RWPE2 (cell line): ENCODE measurements at regions not wholly inside any gene's neighbourhood (a gene's known extent, or its start where the extent isn't known, plus 50 kb on each side); places are given as distances from the start of the nearest gene placed in this dataset.

ENCODE experiments used
- ATAC-seq: fragments of 200-7000 bp; cut with Tn5 transposase; 3 replicates; pipeline ENCODE4 v1.9.1; 2021; ENCODE audit warnings: low read depth
- DNase-seq: peaks from one replicate; pipeline ENCODE4 v3.0.0-alpha.2; 2020; ENCODE audit warnings: low spot score
- H3K27ac ChIP-seq: fragments of 450-650 bp; 2 replicates; pipeline ENCODE4 v1.5.1; 2017; ENCODE audit warnings: mild to moderate bottlenecking; ENCODE audit not compliant: poor library complexity, severe bottlenecking
- H3K27me3 ChIP-seq: fragments of 250-450 bp; sonication (Bioruptor Pico); 2 replicates; pipeline ENCODE4 v1.5.1; 2021; ENCODE audit warnings: mild to moderate bottlenecking, moderate library complexity; ENCODE audit not compliant: insufficient read depth, poor library complexity, severe bottlenecking
- H3K36me3 ChIP-seq: fragments of 250-450 bp; sonication (Bioruptor Pico); 2 replicates; pipeline ENCODE4 v1.5.1; 2020; ENCODE audit warnings: low read depth, mild to moderate bottlenecking, moderate library complexity
- H3K4me1 ChIP-seq: fragments of 250-450 bp; sonication (Bioruptor Pico); 2 replicates; pipeline ENCODE4 v1.5.1; 2021; ENCODE audit warnings: mild to moderate bottlenecking, moderate library complexity; ENCODE audit not compliant: insufficient read depth, poor library complexity, severe bottlenecking
- H3K4me3 ChIP-seq: fragments of 250-450 bp; sonication (Bioruptor Pico); 2 replicates; pipeline ENCODE4 v1.5.1; 2021; ENCODE audit warnings: mild to moderate bottlenecking, moderate library complexity; ENCODE audit not compliant: severe bottlenecking
- H3K9me3 ChIP-seq: fragments of 250-450 bp; sonication (Bioruptor Pico); 2 replicates; pipeline ENCODE4 v1.5.1; 2021; ENCODE audit warnings: mild to moderate bottlenecking, moderate library complexity; ENCODE audit not compliant: severe bottlenecking
- TF ChIP-seq, protein P1 (sequence below): fragments of 450-650 bp; IDR thresholded peaks from one replicate; pipeline ENCODE4 v1.5.1; 2017; ENCODE audit warnings: mild to moderate bottlenecking, moderate library complexity; ENCODE audit not compliant: poor library complexity, severe bottlenecking

- DNase-seq (no peak), ATAC-seq (no peak)
- no peaks in the 10 kb centered on the region for H3K4me1 ChIP-seq
- H3K27ac ChIP-seq: no peak overlapping the region
- H3K36me3 ChIP-seq: peaks cover 6% of the 10 kb centered on the region
- TF ChIP-seq, protein P1, sequence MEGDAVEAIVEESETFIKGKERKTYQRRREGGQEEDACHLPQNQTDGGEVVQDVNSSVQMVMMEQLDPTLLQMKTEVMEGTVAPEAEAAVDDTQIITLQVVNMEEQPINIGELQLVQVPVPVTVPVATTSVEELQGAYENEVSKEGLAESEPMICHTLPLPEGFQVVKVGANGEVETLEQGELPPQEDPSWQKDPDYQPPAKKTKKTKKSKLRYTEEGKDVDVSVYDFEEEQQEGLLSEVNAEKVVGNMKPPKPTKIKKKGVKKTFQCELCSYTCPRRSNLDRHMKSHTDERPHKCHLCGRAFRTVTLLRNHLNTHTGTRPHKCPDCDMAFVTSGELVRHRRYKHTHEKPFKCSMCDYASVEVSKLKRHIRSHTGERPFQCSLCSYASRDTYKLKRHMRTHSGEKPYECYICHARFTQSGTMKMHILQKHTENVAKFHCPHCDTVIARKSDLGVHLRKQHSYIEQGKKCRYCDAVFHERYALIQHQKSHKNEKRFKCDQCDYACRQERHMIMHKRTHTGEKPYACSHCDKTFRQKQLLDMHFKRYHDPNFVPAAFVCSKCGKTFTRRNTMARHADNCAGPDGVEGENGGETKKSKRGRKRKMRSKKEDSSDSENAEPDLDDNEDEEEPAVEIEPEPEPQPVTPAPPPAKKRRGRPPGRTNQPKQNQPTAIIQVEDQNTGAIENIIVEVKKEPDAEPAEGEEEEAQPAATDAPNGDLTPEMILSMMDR: no peak
- no peak overlapping the region for H3K4me3 ChIP-seq
- H3K27me3 ChIP-seq: no peaks in the 10 kb centered on the region
- no peaks in the 10 kb centered on the region for H3K9me3 ChIP-seq
These were observed 50.0 kb upstream of the FAM20C start for GRCh38 chr7:142248-142941.
